ENCODE measurements at regions not wholly inside any gene's neighbourhood (a gene's known extent, or its start where the extent isn't known, plus 50 kb on each side); places are given as distances from the start of the nearest gene placed in this dataset.

GRCh38 chr6:94065707-94066337 is 646.5 kb upstream of the EPHA7 start:
- TF ChIP-seq POLR2A (IDR thresholded peaks at IDR 0.05) (no peak), CTCF (IDR thresholded peaks at IDR 0.05) (no peak)

All from heart left ventricle (tissue), 13 donors.